Embryonic facial prominence (tissue), 1 donor: ENCODE measurements at regions not wholly inside any gene's neighbourhood (a gene's known extent, or its start where the extent isn't known, plus 50 kb on each side); places are given as distances from the start of the nearest gene placed in this dataset.
"Not testable (repeated sequence)": the region's sequence is repeated elsewhere in the genome, so short reads cannot be mapped to it uniquely, and the experiment has no call there.

Source experiments
- DNase-seq: peaks from one replicate; pipeline ENCODE4 v3.0.0-alpha.2; 2016; ENCODE audit errors: extremely low spot score

- DNase-seq = no peak
These were observed 141.8 kb upstream of the ALKAL2 start for GRCh38 chr2:429575-430254.

- no peak for DNase-seq
These were observed 141.3 kb upstream of the ALKAL2 start for GRCh38 chr2:429142-429541.

- no peak for DNase-seq
These were observed 140.7 kb upstream of the ALKAL2 start for GRCh38 chr2:428591-428990.

- not testable (repeated sequence) for DNase-seq
These were observed 138.8 kb upstream of the ALKAL2 start for GRCh38 chr2:426696-427095.

- DNase-seq = no peak
These were observed 138.1 kb upstream of the ALKAL2 start for GRCh38 chr2:425947-426346.

GRCh38 chr2:425243-425642 lies 137.4 kb upstream of the ALKAL2 start:
- no peak for DNase-seq

GRCh38 chr2:424306-425171 lies 136.6 kb upstream of the ALKAL2 start:
- DNase-seq = no peak

GRCh38 chr2:423479-423878 lies 135.6 kb upstream of the ALKAL2 start:
- DNase-seq = no peak

- DNase-seq = no peak
These were observed 135.0 kb upstream of the ALKAL2 start for GRCh38 chr2:422676-423435.

- no peak for DNase-seq
These were observed 133.5 kb upstream of the ALKAL2 start for GRCh38 chr2:421406-421805.

- no peak for DNase-seq
These were observed 131.9 kb upstream of the ALKAL2 start for GRCh38 chr2:419687-420317.

- no peak for DNase-seq
These were observed 129.8 kb upstream of the ALKAL2 start for GRCh38 chr2:417662-418061.

- no peak for DNase-seq
These were observed 129.1 kb upstream of the ALKAL2 start for GRCh38 chr2:417006-417405.

GRCh38 chr2:415986-416610 lies 128.2 kb upstream of the ALKAL2 start:
- DNase-seq = no peak

- no peak for DNase-seq
These were observed 121.6 kb upstream of the ALKAL2 start for GRCh38 chr2:409523-409922.

GRCh38 chr2:407630-408029 lies 119.7 kb upstream of the ALKAL2 start:
- no peak for DNase-seq

- DNase-seq = no peak
These were observed 119.0 kb upstream of the ALKAL2 start for GRCh38 chr2:406876-407275.

GRCh38 chr2:406231-406630 lies 118.3 kb upstream of the ALKAL2 start:
- DNase-seq = no peak

GRCh38 chr2:404581-404980 lies 116.7 kb upstream of the ALKAL2 start:
- no peak for DNase-seq

GRCh38 chr2:403682-404081 lies 115.8 kb upstream of the ALKAL2 start:
- DNase-seq = no peak

- DNase-seq = no peak
These were observed 114.8 kb upstream of the ALKAL2 start for GRCh38 chr2:402721-403120.

- no peak for DNase-seq
These were observed 114.3 kb upstream of the ALKAL2 start for GRCh38 chr2:402206-402605.
